H1 (cell line): ENCODE measurements at regions not wholly inside any gene's neighbourhood (a gene's known extent, or its start where the extent isn't known, plus 50 kb on each side); places are given as distances from the start of the nearest gene placed in this dataset.

Experiments used
- CTCF ChIA-PET: fragments of 300-600 bp; sonication (Branson Sonifier 250); formaldehyde crosslinking; loops from one replicate; lab custom pipeline; 2021; ENCODE audit not compliant: partially characterized antibody; lab: Charles Lee
- POLR2A ChIA-PET: fragments of 300-600 bp; sonication (Branson Sonifier 250); formaldehyde crosslinking; loops from one replicate; lab custom pipeline; 2021; ENCODE audit warnings: inconsistent platforms; ENCODE audit not compliant: partially characterized antibody; lab: Charles Lee
- DNase-seq, 2 experiments: peaks; one replicate each; pipeline versions ENCODE4 v3.0.0 to v3.0.0-alpha.2; 2010 to 2022; ENCODE audit warnings: low spot score in 2 of 2, low read depth in 1 of 2, mixed read lengths in 1 of 2
- FAIRE-seq: peaks from 2 replicates; lab custom pipeline; 2011; peaks lifted over from hg19 to GRCh38; lab: Jason Lieb, UNC
- H2AFZ ChIP-seq: 2 replicates; pipeline ENCODE4 v1.8.1; 2012; ENCODE audit warnings: low read length, inconsistent platforms
- H2AK5ac ChIP-seq: 2 replicates; pipeline ENCODE4 v1.6.1; 2013; ENCODE audit warnings: low read depth, low read length
- H2BK120ac ChIP-seq: replicated peaks from 2 replicates; pipeline ENCODE3; 2013; ENCODE audit warnings: low read depth, low read length, inconsistent platforms
- H2BK12ac ChIP-seq: 2 replicates; pipeline ENCODE4 v1.6.1; 2013; ENCODE audit warnings: low read depth, low read length
- H2BK15ac ChIP-seq: 2 replicates; pipeline ENCODE4 v1.6.1; 2013; ENCODE audit warnings: low read length
- H2BK20ac ChIP-seq: 2 replicates; pipeline ENCODE4 v1.6.1; 2013; ENCODE audit warnings: low read length
- H2BK5ac ChIP-seq: 2 replicates; pipeline ENCODE4 v1.6.1; 2013; ENCODE audit warnings: low read depth, low read length
- H3K14ac ChIP-seq: 2 replicates; pipeline ENCODE4 v1.6.1; 2013; ENCODE audit warnings: inconsistent platforms; ENCODE audit not compliant: insufficient read length
- H3K18ac ChIP-seq: 2 replicates; pipeline ENCODE4 v1.6.1; 2013; ENCODE audit warnings: low read length; ENCODE audit errors: extremely low read depth
- H3K23ac ChIP-seq: 2 replicates; pipeline ENCODE4 v1.6.1; 2013; ENCODE audit warnings: inconsistent platforms; ENCODE audit not compliant: insufficient read length
- H3K23me2 ChIP-seq: 2 replicates; pipeline ENCODE4 v1.6.1; 2013; ENCODE audit warnings: low read depth, low read length
- H3K27ac ChIP-seq: 2 replicates; pipeline ENCODE4 v1.6.1; 2011; ENCODE audit warnings: low read depth, low read length, inconsistent platforms
- H3K27me3 ChIP-seq, 4 experiments: replicated peaks in 1 of 4; 1 replicate in 1 of 4; 2 replicates in 3 of 4; pipeline versions ENCODE4 v1.6.1 to v1.8.1; 2011 to 2013; ENCODE audit warnings: low read length in 3 of 4, mild to moderate bottlenecking in 3 of 4, inconsistent platforms in 2 of 4, mixed read lengths in 2 of 4, moderate library complexity in 1 of 4; ENCODE audit not compliant: control insufficient read depth in 3 of 4, insufficient read depth in 3 of 4; ENCODE audit errors: extremely low read depth in 1 of 4
- H3K36me3 ChIP-seq, 4 experiments: 2 replicates each; pipeline versions ENCODE4 v1.6.1 to v1.8.1; 2011 to 2013; ENCODE audit warnings: mild to moderate bottlenecking in 4 of 4, low read length in 3 of 4, moderate library complexity in 2 of 4, control low read depth in 1 of 4, inconsistent platforms in 1 of 4; ENCODE audit not compliant: insufficient read depth in 4 of 4, control insufficient read depth in 2 of 4
- H3K4ac ChIP-seq: replicated peaks from 2 replicates; pipeline ENCODE3; 2013; ENCODE audit warnings: low read length, low read depth, mixed read lengths, inconsistent platforms; ENCODE audit not compliant: insufficient read length
- H3K4me1 ChIP-seq, 4 experiments: replicated peaks in 1 of 4; 1 replicate in 1 of 4; 2 replicates in 3 of 4; pipeline versions ENCODE4 v1.6.1 to v1.8.1; 2011 to 2013; ENCODE audit warnings: low read length in 3 of 4, inconsistent platforms in 2 of 4, mixed read lengths in 1 of 4; ENCODE audit not compliant: insufficient read depth in 4 of 4, control insufficient read depth in 3 of 4
- H3K4me2 ChIP-seq, 2 experiments: 2 replicates each; pipeline versions ENCODE4 v1.6.1 to v1.8.1; 2011 to 2013; ENCODE audit warnings: low read depth in 2 of 2, low read length in 2 of 2, control low read depth in 1 of 2, inconsistent platforms in 1 of 2, mild to moderate bottlenecking in 1 of 2; ENCODE audit not compliant: insufficient read depth in 1 of 2
- H3K4me3 ChIP-seq, 4 experiments: fragments of 200-600, 300-600 bp in 1 of 4; sonication (generic), shearing (Covaris generic), sonication (Bioruptor Twin) in 1 of 4; 2 replicates each; pipeline versions ENCODE4 v1.5.1 to v1.8.1; 2011 to 2016; ENCODE audit warnings: low read length in 4 of 4, low read depth in 3 of 4, control low read depth in 2 of 4, inconsistent platforms in 2 of 4, mild to moderate bottlenecking in 2 of 4, mixed read lengths in 1 of 4, moderate library complexity in 1 of 4; ENCODE audit not compliant: insufficient read depth in 2 of 4; ENCODE audit errors: extremely low read depth in 1 of 4
- H3K56ac ChIP-seq: replicated peaks from 2 replicates; pipeline ENCODE3; 2013; ENCODE audit warnings: low read depth, mild to moderate bottlenecking, mixed read lengths, low read length, inconsistent platforms; ENCODE audit not compliant: insufficient read length
- H3K79me1 ChIP-seq: 2 replicates; pipeline ENCODE4 v1.6.1; 2013; ENCODE audit warnings: low read depth, low read length, control low read depth
- H3K79me2 ChIP-seq, 2 experiments: 2 replicates each; pipeline versions ENCODE4 v1.6.1 to v1.8.1; 2012 to 2013; ENCODE audit warnings: low read length in 2 of 2, mild to moderate bottlenecking in 2 of 2, inconsistent platforms in 1 of 2; ENCODE audit not compliant: insufficient read depth in 2 of 2, control insufficient read depth in 1 of 2
- H3K9ac ChIP-seq, 4 experiments: replicated peaks in 1 of 4; 1 replicate in 1 of 4; 2 replicates in 3 of 4; pipeline versions ENCODE4 v1.6.1 to v1.8.1; 2011 to 2013; ENCODE audit warnings: low read depth in 3 of 4, low read length in 3 of 4, control low read depth in 2 of 4, mild to moderate bottlenecking in 2 of 4, moderate library complexity in 2 of 4, inconsistent platforms in 1 of 4; ENCODE audit errors: extremely low read depth in 1 of 4
- H3K9me3 ChIP-seq, 2 experiments: 2 replicates each; pipeline versions ENCODE4 v1.6.1 to v1.8.1; 2012 to 2013; ENCODE audit warnings: mild to moderate bottlenecking in 2 of 2, moderate library complexity in 2 of 2, control low read depth in 1 of 2, inconsistent platforms in 1 of 2, low read depth in 1 of 2, low read length in 1 of 2, mixed read lengths in 1 of 2; ENCODE audit not compliant: insufficient read depth in 2 of 2
- H4K20me1 ChIP-seq, 2 experiments: replicated peaks in 1 of 2; 2 replicates each; pipeline versions ENCODE3 to v1.8.1; 2011 to 2013; ENCODE audit warnings: inconsistent platforms in 2 of 2, low read length in 2 of 2, mild to moderate bottlenecking in 1 of 2; ENCODE audit not compliant: insufficient read depth in 2 of 2, control insufficient read depth in 1 of 2
- H4K5ac ChIP-seq: 2 replicates; pipeline ENCODE4 v1.6.1; 2013; ENCODE audit warnings: low read length, low read depth, mixed read lengths, inconsistent platforms; ENCODE audit not compliant: insufficient read length
- H4K8ac ChIP-seq: 2 replicates; pipeline ENCODE4 v1.8.0; 2013; ENCODE audit warnings: mild to moderate bottlenecking, moderate library complexity, low read length, inconsistent platforms; ENCODE audit not compliant: insufficient read depth; ENCODE audit errors: extremely low read depth
- H4K91ac ChIP-seq: replicated peaks from 2 replicates; pipeline ENCODE3; 2013; ENCODE audit warnings: low read length, mixed read lengths, inconsistent platforms; ENCODE audit not compliant: insufficient read length
- CBX8 ChIP-seq: fragments of 300-800, 300-1000 bp; sonication (generic); IDR thresholded peaks from 2 replicates; pipeline ENCODE4 v1.7.1; 2016; ENCODE audit warnings: low read depth, low read length, borderline replicate concordance
- KDM4A ChIP-seq: IDR thresholded peaks from one replicate; pipeline ENCODE4 v1.7.1; 2012; ENCODE audit warnings: low read depth, mild to moderate bottlenecking, moderate library complexity, low read length, inconsistent platforms; ENCODE audit not compliant: severe bottlenecking
- PHF8 ChIP-seq: fragments of 200-600 bp; sonication (generic); conservative IDR thresholded peaks from 2 replicates; pipeline ENCODE4 v1.7.1; 2012; ENCODE audit warnings: low read depth, mild to moderate bottlenecking, inconsistent platforms, low read length, moderate library complexity
- RAD21 ChIP-seq, 2 experiments: IDR thresholded peaks in 1 of 2; conservative IDR thresholded peaks in 1 of 2; 2 replicates each; pipeline ENCODE4 v1.6.1; 2011; ENCODE audit warnings: low read depth in 2 of 2, low read length in 2 of 2, improper control_type of control experiment in 1 of 2, inconsistent platforms in 1 of 2, mild to moderate bottlenecking in 1 of 2, moderate library complexity in 1 of 2
- SIRT6 ChIP-seq: IDR thresholded peaks from one replicate; pipeline ENCODE4 v1.7.1; 2012; ENCODE audit warnings: low read length, inconsistent platforms
- SP2 ChIP-seq: IDR thresholded peaks from 2 replicates; pipeline ENCODE4 v1.6.1; 2012; ENCODE audit warnings: mild to moderate bottlenecking, low read length, inconsistent platforms
- WGBS, 2 experiments: shearing (Covaris generic) in 1 of 2; methylation state at CpG; one replicate each; pipeline versions ENCODE4 v1.1.6 to v1.1.7; 2013 to 2015; ENCODE audit warnings: low lambda C conversion rate in 2 of 2, mixed read lengths in 2 of 2, inconsistent platforms in 1 of 2, low coverage in 1 of 2, missing lambda C conversion rate in 1 of 2; ENCODE audit not compliant: insufficient replicate concordance in 2 of 2, insufficient coverage in 1 of 2, insufficient read length in 1 of 2; ENCODE audit errors: extremely low coverage in 1 of 2, missing lambda C conversion rate in 1 of 2; 5-methylcytosine and 5-hydroxymethylcytosine counted together
- TF ChIP-seq, protein P1 (sequence below): IDR thresholded peaks from 2 replicates; pipeline ENCODE4 v1.6.1; 2011; ENCODE audit warnings: low read length, improper control_type of control experiment

DNA sequence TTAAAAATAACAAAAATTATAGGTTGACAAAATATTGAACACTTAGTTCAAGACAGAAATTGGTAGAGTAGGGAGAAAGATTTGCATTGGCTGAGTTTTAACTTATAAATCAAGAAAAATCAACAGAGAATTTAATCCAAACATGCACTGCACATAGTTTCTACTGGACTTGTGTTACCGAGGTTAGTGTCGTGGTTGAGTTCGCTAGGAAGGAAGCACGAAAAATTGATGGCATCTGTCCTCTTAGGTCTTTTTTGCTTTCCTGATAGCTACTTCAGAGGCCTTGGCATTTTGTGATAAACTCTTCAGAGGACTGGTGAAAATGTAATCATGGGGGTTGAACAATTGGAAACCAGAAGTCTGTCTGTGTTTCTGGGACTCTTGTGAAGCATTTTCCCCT is 392.9 kb downstream of the NUAK1 start:
- no peak overlapping the region for H2AK5ac ChIP-seq
- no peak overlapping the region for H3K4me2 ChIP-seq
- H3K18ac ChIP-seq: no peak overlapping the region
- no peak overlapping the region for H3K27ac ChIP-seq
- H4K8ac ChIP-seq: no peak overlapping the region
- FAIRE-seq: no peak
- no peaks in the 10 kb centered on the region for H4K20me1 ChIP-seq
- peaks cover 0 to 13% (median 7%) of the 10 kb centered on the region in 4 experiments; a peak in 5 of 7 replicates for H3K4me1 ChIP-seq
- no peak overlapping the region for H2BK15ac ChIP-seq
- 96% methylated on average over 4 of the region's 4 CpGs; no CpG with 5 or more reads in 1 of the 2 experiments for WGBS, 2 experiments
- H2BK20ac ChIP-seq: no peak overlapping the region
- H4K5ac ChIP-seq: no peak overlapping the region
- H4K91ac ChIP-seq: no peak overlapping the region
- H2BK5ac ChIP-seq: no peak overlapping the region
- no peak overlapping the region for H3K4ac ChIP-seq
- no peak overlapping the region for H2BK120ac ChIP-seq
- POLR2A ChIA-PET: no interaction called here
- H3K23ac ChIP-seq: no peak overlapping the region
- no peak overlapping the region for H3K14ac ChIP-seq
- H2BK12ac ChIP-seq: no peak overlapping the region
- H3K9me3 ChIP-seq: no peaks in the 10 kb centered on the region
- no peaks in the 10 kb centered on the region for H3K27me3 ChIP-seq
- H2AFZ ChIP-seq: no peak overlapping the region
- no peak overlapping the region for H3K9ac ChIP-seq
- CTCF ChIA-PET: interaction anchor here (6.6 kb wide), 1 partner anchor 41 kb away, joined by 27 read pairs; no protein-coding TSS in a partner anchor
- no peak overlapping the region for H3K56ac ChIP-seq
- no peaks in the 10 kb centered on the region for H3K36me3 ChIP-seq
- H3K79me1 ChIP-seq: no peaks in the 10 kb centered on the region
- H3K79me2 ChIP-seq: no peaks in the 10 kb centered on the region
- no peak for TF ChIP-seq CBX8
- no peak for TF ChIP-seq SP2
- TF ChIP-seq PHF8: no peak
- TF ChIP-seq KDM4A: no peak
- TF ChIP-seq SIRT6: no peak
- TF ChIP-seq, protein P1, sequence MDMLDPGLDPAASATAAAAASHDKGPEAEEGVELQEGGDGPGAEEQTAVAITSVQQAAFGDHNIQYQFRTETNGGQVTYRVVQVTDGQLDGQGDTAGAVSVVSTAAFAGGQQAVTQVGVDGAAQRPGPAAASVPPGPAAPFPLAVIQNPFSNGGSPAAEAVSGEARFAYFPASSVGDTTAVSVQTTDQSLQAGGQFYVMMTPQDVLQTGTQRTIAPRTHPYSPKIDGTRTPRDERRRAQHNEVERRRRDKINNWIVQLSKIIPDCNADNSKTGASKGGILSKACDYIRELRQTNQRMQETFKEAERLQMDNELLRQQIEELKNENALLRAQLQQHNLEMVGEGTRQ: no peak
- no peak for TF ChIP-seq RAD21 (IDR thresholded peaks at IDR 0.05 in 1 of 2, conservative IDR thresholded peaks at IDR 0.05 in 1 of 2; ENCODE audit: low read depth in 2 of 2, low read length in 2 of 2)
- no peak overlapping the region for H3K4me3 ChIP-seq
- H3K23me2 ChIP-seq: no peaks in the 10 kb centered on the region
- no peak for DNase-seq
